Peyer's patch (tissue), 4 donors: ENCODE measurements at regions not wholly inside any gene's neighbourhood (a gene's known extent, or its start where the extent isn't known, plus 50 kb on each side); places are given as distances from the start of the nearest gene placed in this dataset.

Source experiments
- DNase-seq, 3 donors: peaks; one replicate each; pipeline ENCODE4 v3.0.0-alpha.2; 2017 to 2019
- H3K27ac ChIP-seq, 4 donors: fragments of 200-600 bp; sonication (generic); one replicate each; pipeline ENCODE4 v1.5.1; 2016 to 2019
- H3K27me3 ChIP-seq, 2 donors: fragments of 200-600 bp; sonication (generic); one replicate each; pipeline ENCODE4 v1.5.1; 2019
- H3K36me3 ChIP-seq, 3 donors: fragments of 200-600 bp; sonication (generic); one replicate each; pipeline ENCODE4 v1.5.1; 2016 to 2019
- H3K4me1 ChIP-seq, 4 donors: fragments of 200-600 bp; sonication (generic); one replicate each; pipeline ENCODE4 v1.5.1; 2016 to 2019
- H3K4me3 ChIP-seq, 4 donors: fragments of 200-600 bp; sonication (generic); 1 replicate in 3 of 4; 2 replicates in 1 of 4; pipeline ENCODE4 v1.5.1; 2016 to 2019; ENCODE audit warnings: mild to moderate bottlenecking in 1 of 4
- H3K9me3 ChIP-seq, 4 donors: fragments of 200-600 bp; sonication (generic); one replicate each; pipeline ENCODE4 v1.5.1; 2016 to 2019; ENCODE audit warnings: mild to moderate bottlenecking in 1 of 4
- POLR2A ChIP-seq, 2 donors: fragments of 450-650 bp; IDR thresholded peaks; one replicate each; pipeline ENCODE4 v1.5.1; 2017; ENCODE audit warnings: antibody characterized with exemption in 2 of 2, mild to moderate bottlenecking in 2 of 2, moderate library complexity in 2 of 2
- TF ChIP-seq, protein P1 (sequence below), 6 experiments: fragments of 450-650 bp in 4 of 6; fragments of 200-600 bp in 2 of 6; sonication (generic) in 1 of 6; IDR thresholded peaks; one replicate each; pipeline ENCODE4 v1.5.1; 2017 to 2019; ENCODE audit warnings: antibody characterized with exemption in 6 of 6, mild to moderate bottlenecking in 3 of 6, moderate library complexity in 1 of 6

GRCh38 chr21:15932726-15933125, 202.9 kb downstream of the USP25 start:
- DNase-seq = no peak
- Histone ChIP-seq H3K9me3 (no peaks in the 10 kb centered on the region), H3K4me3 (no peak overlapping the region), H3K36me3 (no peaks in the 10 kb centered on the region), H3K4me1 (no peaks in the 10 kb centered on the region), H3K27me3 (no peaks in the 10 kb centered on the region), H3K27ac (no peak overlapping the region)
- TF ChIP-seq POLR2A (IDR thresholded peaks at IDR 0.05) = no peak
- TF ChIP-seq, protein P1, sequence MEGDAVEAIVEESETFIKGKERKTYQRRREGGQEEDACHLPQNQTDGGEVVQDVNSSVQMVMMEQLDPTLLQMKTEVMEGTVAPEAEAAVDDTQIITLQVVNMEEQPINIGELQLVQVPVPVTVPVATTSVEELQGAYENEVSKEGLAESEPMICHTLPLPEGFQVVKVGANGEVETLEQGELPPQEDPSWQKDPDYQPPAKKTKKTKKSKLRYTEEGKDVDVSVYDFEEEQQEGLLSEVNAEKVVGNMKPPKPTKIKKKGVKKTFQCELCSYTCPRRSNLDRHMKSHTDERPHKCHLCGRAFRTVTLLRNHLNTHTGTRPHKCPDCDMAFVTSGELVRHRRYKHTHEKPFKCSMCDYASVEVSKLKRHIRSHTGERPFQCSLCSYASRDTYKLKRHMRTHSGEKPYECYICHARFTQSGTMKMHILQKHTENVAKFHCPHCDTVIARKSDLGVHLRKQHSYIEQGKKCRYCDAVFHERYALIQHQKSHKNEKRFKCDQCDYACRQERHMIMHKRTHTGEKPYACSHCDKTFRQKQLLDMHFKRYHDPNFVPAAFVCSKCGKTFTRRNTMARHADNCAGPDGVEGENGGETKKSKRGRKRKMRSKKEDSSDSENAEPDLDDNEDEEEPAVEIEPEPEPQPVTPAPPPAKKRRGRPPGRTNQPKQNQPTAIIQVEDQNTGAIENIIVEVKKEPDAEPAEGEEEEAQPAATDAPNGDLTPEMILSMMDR (IDR thresholded peaks at IDR 0.05) = no peak

DNA sequence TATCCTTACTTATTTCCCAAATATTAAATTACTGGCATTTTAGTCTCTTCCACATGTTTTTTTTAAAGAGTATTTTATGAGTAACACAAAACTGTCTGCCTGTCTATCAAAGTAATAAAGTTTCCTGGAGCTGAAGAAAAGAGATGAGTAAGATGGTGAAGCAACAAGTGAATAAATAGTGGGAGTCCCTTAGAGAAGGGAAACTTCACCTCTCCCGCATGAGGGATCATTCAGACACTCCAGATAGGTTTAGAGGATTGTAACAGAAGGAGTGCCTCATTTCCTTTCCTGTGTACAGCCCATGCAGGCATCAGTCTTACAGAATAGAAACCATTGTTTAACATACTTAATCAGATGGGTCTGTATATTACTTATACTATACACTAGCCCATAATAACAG, 205.7 kb downstream of the USP25 start:
- Histone ChIP-seq H3K36me3 (no peaks in the 10 kb centered on the region), H3K4me1 (no peaks in the 10 kb centered on the region), H3K27ac (no peak overlapping the region), H3K27me3 (no peaks in the 10 kb centered on the region), H3K9me3 (no peaks in the 10 kb centered on the region), H3K4me3 (no peak overlapping the region)
- TF ChIP-seq, protein P1 (IDR thresholded peaks at IDR 0.05) = no peak
- no peak for TF ChIP-seq POLR2A (IDR thresholded peaks at IDR 0.05)
- DNase-seq = no peak

DNA sequence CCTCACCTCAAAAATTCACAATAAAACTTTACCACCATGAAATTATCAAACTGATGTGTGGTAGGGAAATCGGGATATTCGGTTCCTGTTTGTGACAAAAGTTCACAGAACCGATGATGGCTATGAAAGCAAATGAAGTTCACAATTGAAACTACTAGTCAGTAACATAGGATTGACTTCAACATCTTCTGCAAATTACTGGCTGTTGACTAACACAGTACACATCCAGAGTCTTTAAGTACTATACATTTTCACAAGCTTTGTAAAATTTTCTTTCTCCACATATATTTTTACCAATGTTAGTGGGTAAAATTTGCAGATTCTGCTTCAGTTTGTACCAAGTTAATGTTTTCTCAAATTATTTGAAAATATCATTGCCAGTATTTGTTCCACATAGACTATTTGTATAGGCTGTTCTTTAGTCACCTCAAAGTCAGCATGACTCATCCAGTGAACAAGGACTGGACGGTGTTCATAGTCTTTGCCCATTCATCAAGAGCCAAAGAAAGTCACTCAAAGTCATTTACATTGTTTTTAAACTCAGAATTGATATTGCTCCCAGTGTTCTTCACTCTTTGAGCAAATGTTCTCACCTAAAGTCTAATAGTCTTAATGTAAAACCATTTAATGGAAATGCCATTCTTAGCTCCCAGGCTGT, 213.4 kb downstream of the USP25 start:
- TF ChIP-seq POLR2A (IDR thresholded peaks at IDR 0.05) = no peak
- TF ChIP-seq, protein P1 (IDR thresholded peaks at IDR 0.05) = no peak
- no peak overlapping the region for H3K27ac ChIP-seq

DNA sequence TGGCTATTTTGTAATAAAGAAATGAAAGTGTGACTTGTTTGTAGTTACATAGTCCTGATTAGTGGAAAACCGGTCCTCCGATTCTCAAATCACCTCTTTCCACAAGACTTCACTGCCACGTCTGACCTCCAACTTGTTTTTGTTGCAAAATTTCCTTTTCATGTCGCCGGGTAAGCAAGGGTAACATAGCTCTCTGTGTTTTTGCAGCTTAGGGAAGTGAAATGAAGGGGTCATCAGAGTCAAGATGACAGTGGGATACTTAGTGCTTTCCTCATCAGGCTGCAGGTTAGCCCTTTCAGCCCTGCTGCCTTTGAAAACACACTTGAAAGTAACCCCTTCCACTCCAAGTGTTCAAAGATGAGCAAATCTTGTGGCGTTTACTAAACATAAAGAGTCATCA, 217.9 kb downstream of the USP25 start:
- no peak overlapping the region for H3K4me3 ChIP-seq
- TF ChIP-seq, protein P1 (IDR thresholded peaks at IDR 0.05) = no peak
- no peak for TF ChIP-seq POLR2A (IDR thresholded peaks at IDR 0.05)
- no peaks in the 10 kb centered on the region for H3K27me3 ChIP-seq
- no peaks in the 10 kb centered on the region for H3K4me1 ChIP-seq
- DNase-seq = no peak
- no peaks in the 10 kb centered on the region for H3K36me3 ChIP-seq
- peaks cover 0 to under 1% (median 0%) of the 10 kb centered on the region in 4 donors for H3K9me3 ChIP-seq
- H3K27ac ChIP-seq = no peak overlapping the region

More for the DNA sequence above, 213.4 kb downstream of the USP25 start:
- Histone ChIP-seq H3K4me1 (no peaks in the 10 kb centered on the region), H3K27me3 (no peaks in the 10 kb centered on the region), H3K9me3 (no peaks in the 10 kb centered on the region), H3K4me3 (no peak overlapping the region), H3K36me3 (no peaks in the 10 kb centered on the region)
- no peak for DNase-seq

DNA sequence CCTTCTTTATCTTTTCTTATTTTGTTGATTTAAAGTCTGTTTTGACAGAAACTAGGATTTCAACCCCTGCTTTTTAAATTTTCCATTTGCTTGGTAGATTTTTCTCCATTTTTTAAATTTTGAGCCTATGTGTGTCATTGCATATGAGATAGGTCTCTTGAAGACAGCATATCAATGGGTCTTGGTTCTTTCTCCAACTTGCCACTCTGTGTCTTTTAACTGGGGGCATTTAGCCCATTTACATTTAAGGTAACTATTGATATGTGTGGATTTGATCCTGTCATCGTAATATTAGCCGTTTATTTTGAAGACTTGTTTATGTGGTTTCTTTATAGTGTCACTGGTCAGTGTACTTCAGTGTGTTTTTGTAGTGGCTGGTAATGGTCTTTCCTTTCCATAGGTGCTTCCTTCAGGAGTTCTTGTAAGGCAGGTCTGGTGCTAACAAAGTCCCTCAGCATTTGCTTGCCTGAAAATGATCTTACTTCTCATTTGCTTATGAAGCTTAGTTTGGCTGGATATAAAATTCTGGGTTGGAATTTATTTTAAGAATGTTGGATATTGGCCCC, 223.9 kb downstream of the USP25 start:
- Histone ChIP-seq H3K4me3 (no peak overlapping the region), H3K27ac (no peak overlapping the region), H3K9me3 (peaks cover 0 to 8% (median 0%) of the 10 kb centered on the region in 4 donors), H3K4me1 (no peaks in the 10 kb centered on the region), H3K27me3 (no peaks in the 10 kb centered on the region), H3K36me3 (no peaks in the 10 kb centered on the region)
- DNase-seq = no peak
- TF ChIP-seq, protein P1 (IDR thresholded peaks at IDR 0.05) = no peak
- no peak for TF ChIP-seq POLR2A (IDR thresholded peaks at IDR 0.05)
